Gastrocnemius medialis (tissue), 4 donors: ENCODE measurements at regions not wholly inside any gene's neighbourhood (a gene's known extent, or its start where the extent isn't known, plus 50 kb on each side); places are given as distances from the start of the nearest gene placed in this dataset.

Experiments
- POLR2A ChIP-seq, 2 donors: fragments of 450-650 bp; IDR thresholded peaks; one replicate each; pipeline ENCODE4 v1.6.1; 2017; ENCODE audit warnings: antibody characterized with exemption in 2 of 2, mild to moderate bottlenecking in 2 of 2, moderate library complexity in 2 of 2
- TF ChIP-seq, protein P1 (sequence below), 5 experiments: fragments of 450-650 bp in 3 of 5; fragments of 200-600 bp in 2 of 5; sonication (generic) in 2 of 5; IDR thresholded peaks in 4 of 5; conservative IDR thresholded peaks in 1 of 5; 1 replicate in 4 of 5; 2 replicates in 1 of 5; pipeline ENCODE4 v1.5.1; 2016 to 2019; ENCODE audit warnings: antibody characterized with exemption in 5 of 5, mild to moderate bottlenecking in 3 of 5, moderate library complexity in 3 of 5

DNA sequence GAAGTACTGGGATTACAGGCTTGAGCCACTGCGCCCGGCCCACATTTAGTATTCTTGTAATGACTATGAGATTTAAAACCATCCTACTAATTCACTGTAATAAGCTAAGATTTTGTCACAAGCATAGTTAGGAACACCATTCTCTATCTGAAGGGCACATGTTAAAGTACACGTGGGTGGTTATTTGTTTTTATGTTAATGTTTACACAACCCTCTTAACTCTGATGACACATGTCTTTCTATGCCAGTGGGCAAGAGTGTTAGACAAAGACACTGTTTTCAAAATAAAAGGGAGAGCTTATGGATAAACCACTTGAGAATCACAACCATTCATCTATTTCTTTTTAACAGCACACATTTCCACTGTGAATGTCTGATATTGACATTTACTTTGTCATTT, 537.6 kb upstream of the IL12A start:
- TF ChIP-seq, protein P1, sequence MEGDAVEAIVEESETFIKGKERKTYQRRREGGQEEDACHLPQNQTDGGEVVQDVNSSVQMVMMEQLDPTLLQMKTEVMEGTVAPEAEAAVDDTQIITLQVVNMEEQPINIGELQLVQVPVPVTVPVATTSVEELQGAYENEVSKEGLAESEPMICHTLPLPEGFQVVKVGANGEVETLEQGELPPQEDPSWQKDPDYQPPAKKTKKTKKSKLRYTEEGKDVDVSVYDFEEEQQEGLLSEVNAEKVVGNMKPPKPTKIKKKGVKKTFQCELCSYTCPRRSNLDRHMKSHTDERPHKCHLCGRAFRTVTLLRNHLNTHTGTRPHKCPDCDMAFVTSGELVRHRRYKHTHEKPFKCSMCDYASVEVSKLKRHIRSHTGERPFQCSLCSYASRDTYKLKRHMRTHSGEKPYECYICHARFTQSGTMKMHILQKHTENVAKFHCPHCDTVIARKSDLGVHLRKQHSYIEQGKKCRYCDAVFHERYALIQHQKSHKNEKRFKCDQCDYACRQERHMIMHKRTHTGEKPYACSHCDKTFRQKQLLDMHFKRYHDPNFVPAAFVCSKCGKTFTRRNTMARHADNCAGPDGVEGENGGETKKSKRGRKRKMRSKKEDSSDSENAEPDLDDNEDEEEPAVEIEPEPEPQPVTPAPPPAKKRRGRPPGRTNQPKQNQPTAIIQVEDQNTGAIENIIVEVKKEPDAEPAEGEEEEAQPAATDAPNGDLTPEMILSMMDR (IDR thresholded peaks at IDR 0.05 in 4 of 5, conservative IDR thresholded peaks at IDR 0.05 in 1 of 5): no peak
- TF ChIP-seq POLR2A (IDR thresholded peaks at IDR 0.05): no peak
